ENCODE measurements at regions not wholly inside any gene's neighbourhood (a gene's known extent, or its start where the extent isn't known, plus 50 kb on each side); places are given as distances from the start of the nearest gene placed in this dataset.

DNA sequence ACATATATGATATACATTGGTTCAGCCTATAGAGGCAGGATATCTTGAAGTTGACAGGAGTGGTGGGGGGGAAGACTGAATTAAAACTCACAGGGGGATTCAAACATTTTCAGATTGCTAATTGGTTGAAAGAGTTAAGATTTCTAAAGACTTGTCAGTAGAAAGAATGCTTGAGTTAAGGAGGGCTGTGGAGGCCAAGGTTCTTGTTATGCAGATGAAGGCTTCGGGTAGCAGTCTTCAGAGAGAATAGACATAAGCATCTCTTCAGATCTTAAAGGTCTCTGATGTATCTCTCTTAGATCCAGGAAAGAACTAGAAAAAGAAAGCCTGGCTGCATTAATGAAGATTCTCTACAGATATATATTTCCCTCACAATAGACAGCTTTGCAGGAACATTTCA, 209.8 kb upstream of the SEMA3D start:
- TF ChIP-seq, protein P1, sequence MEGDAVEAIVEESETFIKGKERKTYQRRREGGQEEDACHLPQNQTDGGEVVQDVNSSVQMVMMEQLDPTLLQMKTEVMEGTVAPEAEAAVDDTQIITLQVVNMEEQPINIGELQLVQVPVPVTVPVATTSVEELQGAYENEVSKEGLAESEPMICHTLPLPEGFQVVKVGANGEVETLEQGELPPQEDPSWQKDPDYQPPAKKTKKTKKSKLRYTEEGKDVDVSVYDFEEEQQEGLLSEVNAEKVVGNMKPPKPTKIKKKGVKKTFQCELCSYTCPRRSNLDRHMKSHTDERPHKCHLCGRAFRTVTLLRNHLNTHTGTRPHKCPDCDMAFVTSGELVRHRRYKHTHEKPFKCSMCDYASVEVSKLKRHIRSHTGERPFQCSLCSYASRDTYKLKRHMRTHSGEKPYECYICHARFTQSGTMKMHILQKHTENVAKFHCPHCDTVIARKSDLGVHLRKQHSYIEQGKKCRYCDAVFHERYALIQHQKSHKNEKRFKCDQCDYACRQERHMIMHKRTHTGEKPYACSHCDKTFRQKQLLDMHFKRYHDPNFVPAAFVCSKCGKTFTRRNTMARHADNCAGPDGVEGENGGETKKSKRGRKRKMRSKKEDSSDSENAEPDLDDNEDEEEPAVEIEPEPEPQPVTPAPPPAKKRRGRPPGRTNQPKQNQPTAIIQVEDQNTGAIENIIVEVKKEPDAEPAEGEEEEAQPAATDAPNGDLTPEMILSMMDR (IDR thresholded peaks at IDR 0.05) = no peak
- TF ChIP-seq POLR2A (IDR thresholded peaks at IDR 0.05) (no peak), POLR2AphosphoS5 (IDR thresholded peaks at IDR 0.05) (no peak), EP300 (IDR thresholded peaks at IDR 0.05; ENCODE audit: low read depth) (no peak)
